ENCODE measurements at regions not wholly inside any gene's neighbourhood (a gene's known extent, or its start where the extent isn't known, plus 50 kb on each side); places are given as distances from the start of the nearest gene placed in this dataset.

DNA sequence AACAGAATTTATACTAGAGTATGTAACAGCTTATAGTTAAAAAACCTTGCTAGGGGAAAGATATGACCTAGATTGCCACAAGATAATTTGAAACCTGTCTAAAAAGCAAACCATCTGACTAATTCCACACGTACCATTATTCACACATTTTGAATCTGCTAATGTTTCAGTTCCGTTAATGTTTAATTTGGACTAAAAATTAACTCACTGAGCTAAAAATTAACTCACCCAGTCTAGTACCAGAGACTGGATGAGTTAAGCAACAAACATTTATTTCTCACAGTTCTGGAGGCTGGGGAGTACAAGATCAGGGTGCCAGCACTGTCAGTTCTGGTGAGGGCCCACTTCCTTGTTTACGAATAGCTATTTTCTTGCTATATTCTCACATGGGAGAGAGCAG, 231.5 kb upstream of the DIAPH2 start:
- Mint-ChIP-seq H3K27ac (no peak overlapping the region), H3K9me3 (no peaks in the 10 kb centered on the region), H3K27me3 (no peaks in the 10 kb centered on the region), H3K4me3 (no peak overlapping the region), H3K36me3 (no peaks in the 10 kb centered on the region), H3K4me1 (no peaks in the 10 kb centered on the region)
- H3K4me1 ChIP-seq (ENCODE audit: insufficient read depth, low read length): no peaks in the 10 kb centered on the region
- H3K36me3 ChIP-seq (ENCODE audit: insufficient read depth, low read length): no peaks in the 10 kb centered on the region
- POLR2A ChIA-PET: no interaction called here
- H3K4me3 ChIP-seq (ENCODE audit: low read length): no peak overlapping the region
- H3K27me3 ChIP-seq (ENCODE audit: insufficient read depth, low read length, poor library complexity, severe bottlenecking): no peaks in the 10 kb centered on the region
- DNase-seq: no peak
- no peaks in the 10 kb centered on the region for H3K9me3 ChIP-seq (ENCODE audit: low read length)
- CTCF ChIA-PET: no interaction called here
- no peak overlapping the region for H3K27ac ChIP-seq (ENCODE audit: low read depth, low read length)

DNA sequence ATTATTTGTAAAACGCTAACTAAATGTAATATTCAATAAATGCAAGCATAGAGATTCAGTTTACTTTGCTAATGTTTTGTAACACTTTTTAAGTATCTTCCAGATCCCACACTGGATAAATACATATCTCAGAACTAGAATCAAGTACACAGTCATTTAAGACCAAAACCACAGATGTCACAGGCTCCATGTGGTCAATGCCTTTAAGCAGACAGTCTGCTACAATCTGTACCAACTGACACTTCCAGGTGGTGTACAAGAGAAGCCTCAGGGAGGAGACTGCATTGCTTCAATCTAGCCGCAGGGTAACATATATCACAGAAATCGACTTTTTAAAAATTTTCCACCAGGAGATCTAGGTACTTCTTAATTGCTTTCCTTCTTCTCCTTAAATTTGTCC, 229.6 kb upstream of the DIAPH2 start:
- Mint-ChIP-seq H3K4me1 (no peaks in the 10 kb centered on the region), H3K9me3 (no peaks in the 10 kb centered on the region), H3K36me3 (no peaks in the 10 kb centered on the region), H3K27me3 (no peaks in the 10 kb centered on the region), H3K27ac (no peak overlapping the region), H3K4me3 (no peak overlapping the region)
- CTCF ChIA-PET: no interaction called here
- POLR2A ChIA-PET: no interaction called here
- Histone ChIP-seq H3K9me3 (ENCODE audit: low read length) (no peaks in the 10 kb centered on the region), H3K4me1 (ENCODE audit: insufficient read depth, low read length) (no peaks in the 10 kb centered on the region), H3K4me3 (ENCODE audit: low read length) (no peak overlapping the region), H3K36me3 (ENCODE audit: insufficient read depth, low read length) (no peaks in the 10 kb centered on the region), H3K27me3 (ENCODE audit: insufficient read depth, low read length, poor library complexity, severe bottlenecking) (no peaks in the 10 kb centered on the region), H3K27ac (ENCODE audit: low read depth, low read length) (no peak overlapping the region)
- no peak for DNase-seq

DNA sequence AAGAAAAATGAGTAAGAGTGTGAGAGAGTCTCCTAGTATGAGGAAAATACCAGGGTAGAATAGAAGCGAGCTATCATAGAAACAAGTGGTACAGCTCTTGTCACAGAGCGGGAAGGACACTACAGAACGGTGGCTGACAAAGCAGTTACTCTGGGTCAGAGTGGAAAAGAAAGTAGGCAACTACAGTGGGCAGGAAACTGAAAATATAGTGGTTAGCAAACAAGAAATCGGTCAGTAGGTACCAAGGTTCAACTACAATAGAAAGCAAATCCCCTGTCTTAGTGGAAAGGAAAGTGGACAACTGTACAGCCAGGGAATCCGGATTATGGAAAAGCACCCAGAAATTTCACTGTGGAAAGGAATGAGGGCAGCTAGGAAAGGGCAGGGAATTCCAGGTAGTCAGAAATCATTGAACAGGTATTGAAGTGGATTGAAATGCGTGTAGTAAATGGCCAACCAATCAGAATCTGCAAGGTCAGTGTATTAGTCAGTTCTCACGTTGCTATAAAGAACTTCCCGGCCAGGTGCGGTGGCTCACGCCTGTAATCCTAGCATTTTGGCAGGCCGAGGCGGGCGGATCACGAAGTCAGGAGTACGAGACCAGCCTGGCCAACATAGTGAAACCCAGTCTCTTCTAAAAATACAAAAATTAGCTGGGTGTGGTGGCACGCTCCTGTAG, 219.6 kb upstream of the DIAPH2 start:
- Mint-ChIP-seq H3K4me1 (no peaks in the 10 kb centered on the region), H3K27me3 (peaks cover 0 to 3% of the 10 kb centered on the region in 2 donors), H3K27ac (no peak overlapping the region), H3K9me3 (no peaks in the 10 kb centered on the region), H3K36me3 (no peaks in the 10 kb centered on the region), H3K4me3 (no peak overlapping the region)
- DNase-seq: no peak
- Histone ChIP-seq H3K4me1 (ENCODE audit: insufficient read depth, low read length) (no peaks in the 10 kb centered on the region), H3K9me3 (ENCODE audit: low read length) (no peaks in the 10 kb centered on the region), H3K27ac (ENCODE audit: low read depth, low read length) (no peak overlapping the region), H3K27me3 (ENCODE audit: insufficient read depth, low read length, poor library complexity, severe bottlenecking) (no peaks in the 10 kb centered on the region), H3K36me3 (ENCODE audit: insufficient read depth, low read length) (no peaks in the 10 kb centered on the region), H3K4me3 (ENCODE audit: low read length) (no peak overlapping the region)
- ChIA-PET CTCF (no interaction called here), POLR2A (no interaction called here)

DNA sequence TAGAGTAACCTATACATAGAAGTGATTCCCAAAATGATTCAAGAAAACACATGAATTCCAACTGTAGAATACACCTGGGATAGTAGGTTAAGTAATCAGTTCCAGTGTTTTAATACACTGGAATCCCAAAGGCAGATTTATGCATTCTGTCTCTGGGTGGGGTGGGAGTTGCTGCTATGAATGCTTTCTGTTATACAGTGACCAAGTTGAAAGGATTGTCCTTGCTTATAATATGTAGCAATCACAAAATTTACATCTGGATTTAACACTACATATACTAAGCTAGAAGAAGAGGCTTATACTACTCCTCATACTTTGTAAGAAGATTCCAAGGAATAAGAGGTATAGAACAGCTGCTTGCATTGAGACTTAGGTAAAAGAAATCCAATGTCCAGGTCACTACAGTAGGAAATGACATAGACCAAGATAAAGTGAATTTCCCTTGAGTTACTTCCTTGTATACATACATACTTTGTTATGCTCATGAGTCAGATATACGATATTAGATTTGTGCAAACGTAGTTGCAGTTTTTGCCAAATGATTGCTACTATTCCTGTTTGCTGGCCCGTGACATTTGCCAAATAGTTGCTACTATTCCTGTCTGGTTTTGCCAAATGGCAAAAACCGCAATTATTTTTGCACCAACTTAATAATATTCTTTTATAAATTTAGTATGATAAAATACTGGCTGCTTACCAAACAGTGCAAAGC, 210.5 kb upstream of the DIAPH2 start:
- Mint-ChIP-seq H3K4me3 (no peak overlapping the region), H3K27me3 (peaks cover 0 to 1% of the 10 kb centered on the region in 2 donors), H3K9me3 (no peaks in the 10 kb centered on the region), H3K4me1 (no peaks in the 10 kb centered on the region), H3K27ac (no peak overlapping the region), H3K36me3 (no peaks in the 10 kb centered on the region)
- no peak overlapping the region for H3K27ac ChIP-seq (ENCODE audit: low read depth, low read length)
- DNase-seq: no peak
- POLR2A ChIA-PET: no interaction called here
- no peak overlapping the region for H3K4me3 ChIP-seq (ENCODE audit: low read length)
- H3K36me3 ChIP-seq (ENCODE audit: insufficient read depth, low read length): no peaks in the 10 kb centered on the region
- H3K9me3 ChIP-seq (ENCODE audit: low read length): no peaks in the 10 kb centered on the region
- CTCF ChIA-PET: no interaction called here
- H3K4me1 ChIP-seq (ENCODE audit: insufficient read depth, low read length): no peaks in the 10 kb centered on the region
- no peaks in the 10 kb centered on the region for H3K27me3 ChIP-seq (ENCODE audit: insufficient read depth, low read length, poor library complexity, severe bottlenecking)

DNA sequence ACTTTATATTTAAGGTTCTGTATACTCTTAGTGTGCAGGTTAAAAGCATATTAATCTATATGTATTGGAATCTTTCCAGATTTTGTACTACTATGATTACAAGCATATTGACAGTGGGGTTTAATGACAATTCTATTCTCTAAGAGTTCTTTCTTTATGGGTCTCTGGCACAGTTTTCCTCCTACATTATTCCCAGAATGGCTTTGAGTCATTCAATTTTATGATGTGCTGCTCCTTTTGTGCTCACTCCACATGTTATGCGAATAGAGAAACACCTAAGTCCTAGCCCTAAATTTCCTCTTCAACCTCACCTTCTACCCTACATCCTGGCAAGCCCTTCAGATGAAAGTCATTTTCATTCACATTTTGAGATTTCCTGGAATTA, 209.9 kb upstream of the DIAPH2 start:
- Mint-ChIP-seq H3K27ac (no peak overlapping the region), H3K36me3 (no peaks in the 10 kb centered on the region), H3K27me3 (peaks cover 0 to 3% of the 10 kb centered on the region in 2 donors), H3K4me1 (no peaks in the 10 kb centered on the region), H3K9me3 (no peaks in the 10 kb centered on the region), H3K4me3 (no peak overlapping the region)
- no peak overlapping the region for H3K27ac ChIP-seq (ENCODE audit: low read depth, low read length)
- POLR2A ChIA-PET: no interaction called here
- no peaks in the 10 kb centered on the region for H3K36me3 ChIP-seq (ENCODE audit: insufficient read depth, low read length)
- no peak overlapping the region for H3K4me3 ChIP-seq (ENCODE audit: low read length)
- no peaks in the 10 kb centered on the region for H3K4me1 ChIP-seq (ENCODE audit: insufficient read depth, low read length)
- no peaks in the 10 kb centered on the region for H3K27me3 ChIP-seq (ENCODE audit: insufficient read depth, low read length, poor library complexity, severe bottlenecking)
- no peak for DNase-seq
- no peaks in the 10 kb centered on the region for H3K9me3 ChIP-seq (ENCODE audit: low read length)
- CTCF ChIA-PET: no interaction called here

DNA sequence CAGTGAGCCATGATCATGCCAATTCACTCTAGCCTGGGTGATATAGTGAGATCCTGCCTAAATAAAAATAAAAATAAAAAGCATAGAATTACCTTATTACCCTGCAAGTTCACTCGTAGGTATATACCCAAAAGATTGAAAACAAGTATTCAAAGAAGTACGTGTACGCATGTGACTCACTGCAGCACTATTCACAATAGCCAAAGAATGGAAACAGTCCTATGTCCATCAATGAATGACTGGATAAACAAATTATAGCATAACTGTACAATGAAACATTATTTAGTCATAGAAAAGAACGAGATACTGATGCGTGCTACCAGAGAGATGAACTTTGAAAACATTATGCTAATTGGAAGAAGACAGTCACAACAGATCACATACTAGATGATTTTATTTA, 204.6 kb upstream of the DIAPH2 start:
- peaks cover 0 to 4% of the 10 kb centered on the region in 2 donors for H3K27me3 Mint-ChIP-seq
- no peak overlapping the region for H3K4me3 Mint-ChIP-seq
- H3K9me3 ChIP-seq (ENCODE audit: low read length): no peaks in the 10 kb centered on the region
- H3K4me1 Mint-ChIP-seq: no peaks in the 10 kb centered on the region
- no peaks in the 10 kb centered on the region for H3K36me3 Mint-ChIP-seq
- no peaks in the 10 kb centered on the region for H3K36me3 ChIP-seq (ENCODE audit: insufficient read depth, low read length)
- ChIA-PET CTCF (no interaction called here), POLR2A (no interaction called here)
- no peak overlapping the region for H3K4me3 ChIP-seq (ENCODE audit: low read length)
- no peak overlapping the region for H3K27ac ChIP-seq (ENCODE audit: low read depth, low read length)
- H3K4me1 ChIP-seq (ENCODE audit: insufficient read depth, low read length): no peaks in the 10 kb centered on the region
- H3K9me3 Mint-ChIP-seq: no peaks in the 10 kb centered on the region
- no peaks in the 10 kb centered on the region for H3K27me3 ChIP-seq (ENCODE audit: insufficient read depth, low read length, poor library complexity, severe bottlenecking)
- DNase-seq: no peak
- H3K27ac Mint-ChIP-seq: no peak overlapping the region

DNA sequence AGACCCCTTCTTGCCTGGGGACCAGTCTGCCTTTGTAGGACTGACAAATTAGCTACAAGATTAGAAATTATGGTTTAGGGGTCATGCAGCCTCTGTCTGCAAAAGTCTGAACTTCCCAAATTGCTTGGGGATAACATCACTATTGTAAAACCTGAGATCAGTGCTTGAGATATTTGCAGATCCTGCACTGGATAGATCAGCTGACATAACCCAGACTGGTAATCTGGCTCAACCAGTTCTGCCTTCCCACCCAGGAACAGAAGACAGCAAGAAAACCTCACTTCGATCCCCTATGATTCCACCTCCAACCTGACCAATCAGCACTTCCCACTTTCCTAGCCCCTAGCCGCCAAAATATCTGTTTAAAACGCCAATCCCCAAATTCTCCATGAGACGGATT, 202.8 kb upstream of the DIAPH2 start:
- POLR2A ChIA-PET: no interaction called here
- Histone ChIP-seq H3K36me3 (ENCODE audit: insufficient read depth, low read length) (no peaks in the 10 kb centered on the region), H3K4me3 (ENCODE audit: low read length) (no peak overlapping the region), H3K9me3 (ENCODE audit: low read length) (no peaks in the 10 kb centered on the region), H3K4me1 (ENCODE audit: insufficient read depth, low read length) (no peaks in the 10 kb centered on the region), H3K27ac (ENCODE audit: low read depth, low read length) (no peak overlapping the region), H3K27me3 (ENCODE audit: insufficient read depth, low read length, poor library complexity, severe bottlenecking) (no peaks in the 10 kb centered on the region)
- Mint-ChIP-seq H3K36me3 (no peaks in the 10 kb centered on the region), H3K4me1 (no peaks in the 10 kb centered on the region), H3K27me3 (peaks cover 0 to 4% of the 10 kb centered on the region in 2 donors), H3K9me3 (no peaks in the 10 kb centered on the region), H3K27ac (no peak overlapping the region), H3K4me3 (no peak overlapping the region)
- DNase-seq: no peak
- CTCF ChIA-PET: no interaction called here

DNA sequence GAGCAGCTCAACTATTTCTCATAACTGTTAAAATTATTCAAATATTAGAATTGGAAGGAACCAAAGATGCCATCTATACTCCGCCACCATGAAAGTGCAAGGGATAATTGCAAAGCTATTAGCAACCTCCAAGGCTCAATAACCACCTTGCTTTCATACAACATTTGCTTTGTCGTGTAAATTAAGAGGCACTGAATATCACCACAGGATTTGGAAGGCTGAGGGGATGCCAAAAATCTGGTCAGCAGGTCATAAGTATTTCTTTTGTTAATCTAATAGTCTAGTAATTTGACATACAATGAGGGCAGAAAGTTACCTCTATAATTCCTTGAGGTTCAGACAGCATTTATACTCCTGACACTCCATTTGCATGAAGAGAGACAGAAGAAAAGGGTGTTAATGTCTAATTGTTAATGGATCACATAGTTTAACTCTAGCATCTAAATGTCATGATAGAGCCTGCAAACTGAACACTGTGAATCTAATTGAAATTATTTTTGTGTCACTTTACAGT, 200.9 kb upstream of the DIAPH2 start:
- Mint-ChIP-seq H3K4me3 (no peak overlapping the region), H3K36me3 (no peaks in the 10 kb centered on the region), H3K27ac (no peak overlapping the region), H3K9me3 (no peaks in the 10 kb centered on the region), H3K4me1 (no peaks in the 10 kb centered on the region), H3K27me3 (peaks cover 0 to 4% of the 10 kb centered on the region in 2 donors)
- no peak for DNase-seq
- no peaks in the 10 kb centered on the region for H3K27me3 ChIP-seq (ENCODE audit: insufficient read depth, low read length, poor library complexity, severe bottlenecking)
- H3K36me3 ChIP-seq (ENCODE audit: insufficient read depth, low read length): no peaks in the 10 kb centered on the region
- ChIA-PET CTCF (no interaction called here), POLR2A (no interaction called here)
- H3K4me3 ChIP-seq (ENCODE audit: low read length): no peak overlapping the region
- H3K4me1 ChIP-seq (ENCODE audit: insufficient read depth, low read length): no peaks in the 10 kb centered on the region
- H3K9me3 ChIP-seq (ENCODE audit: low read length): no peaks in the 10 kb centered on the region
- no peak overlapping the region for H3K27ac ChIP-seq (ENCODE audit: low read depth, low read length)

All from CD8-positive, alpha-beta memory T cell (primary cell).